Osteocyte (in vitro differentiated cells): ENCODE measurements at regions not wholly inside any gene's neighbourhood (a gene's known extent, or its start where the extent isn't known, plus 50 kb on each side); places are given as distances from the start of the nearest gene placed in this dataset.
A peak's percentile ranks its signal among the peaks of the same experiment; 100 is the strongest.

ENCODE experiments used
- DNase-seq: peaks from one replicate; pipeline ENCODE4 v3.0.0; 2021; ENCODE audit warnings: mixed read lengths; ENCODE audit not compliant: unreplicated experiment; ENCODE audit errors: extremely low spot score
- H3K27ac Mint-ChIP-seq: one replicate; pipeline ENCODE4 v1.8.0; 2021; ENCODE audit warnings: mild to moderate bottlenecking, mixed read lengths; ENCODE audit not compliant: unreplicated experiment
- H3K27me3 Mint-ChIP-seq: one replicate; pipeline ENCODE4 v1.8.0; 2021; ENCODE audit warnings: mixed read lengths; ENCODE audit not compliant: unreplicated experiment
- H3K36me3 Mint-ChIP-seq: one replicate; pipeline ENCODE4 v1.8.0; 2021; ENCODE audit warnings: mixed read lengths; ENCODE audit not compliant: unreplicated experiment
- H3K4me1 Mint-ChIP-seq: one replicate; pipeline ENCODE4 v1.8.0; 2021; ENCODE audit warnings: mixed read lengths; ENCODE audit not compliant: unreplicated experiment
- H3K4me3 Mint-ChIP-seq: one replicate; pipeline ENCODE4 v1.8.0; 2021; ENCODE audit warnings: mild to moderate bottlenecking, moderate library complexity, mixed read lengths; ENCODE audit not compliant: unreplicated experiment
- H3K9me3 Mint-ChIP-seq: one replicate; pipeline ENCODE4 v1.8.0; 2021; ENCODE audit warnings: mixed read lengths; ENCODE audit not compliant: unreplicated experiment
- TF ChIP-seq, protein P1 (sequence below): fragments of 200-600 bp; sonication (generic); IDR thresholded peaks from 2 replicates; pipeline ENCODE4 v1.5.0; 2021; ENCODE audit warnings: antibody characterized with exemption, mild to moderate bottlenecking, moderate library complexity

DNA sequence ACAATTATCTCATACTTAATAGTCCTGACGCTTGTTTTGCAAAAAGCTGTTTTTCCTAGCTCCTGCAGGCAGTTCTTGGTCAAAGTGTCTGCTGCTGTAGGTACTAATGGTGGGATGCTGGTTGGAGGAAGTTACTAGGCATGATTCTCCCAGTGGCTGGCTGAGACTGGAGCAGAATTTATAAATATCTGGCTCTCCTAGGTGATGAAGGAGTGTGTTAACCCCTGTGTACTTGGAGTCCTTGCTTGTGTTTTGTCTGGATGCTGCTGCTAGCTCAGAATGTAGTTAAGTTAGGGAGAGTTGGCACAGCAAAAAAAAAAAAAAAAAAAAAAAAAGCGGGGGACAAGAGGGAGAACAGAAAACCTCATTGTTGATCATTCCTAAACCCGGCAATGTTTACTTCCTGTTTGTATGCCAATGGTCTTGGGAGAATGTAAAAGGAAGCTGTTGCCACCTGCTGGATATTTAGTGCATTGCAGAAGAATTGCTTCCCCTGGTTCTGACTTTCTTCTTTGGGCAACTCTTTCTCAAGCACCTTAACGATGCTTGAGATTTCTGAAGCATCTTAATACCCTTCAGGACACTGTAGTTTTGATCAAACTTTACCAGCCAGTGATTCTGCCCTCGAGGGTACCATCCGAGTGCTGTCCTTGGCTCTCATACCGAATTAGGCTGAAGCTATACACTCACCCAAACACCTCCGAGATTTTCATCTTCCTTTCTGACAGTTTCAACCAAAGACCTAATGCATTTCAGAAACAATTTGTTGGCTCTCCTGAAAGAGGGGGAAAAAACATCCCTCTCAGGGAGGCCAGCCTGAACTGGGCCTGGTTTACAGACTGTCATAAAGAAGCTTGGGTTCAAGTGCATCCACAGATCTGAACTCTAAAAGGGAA, 71.7 kb upstream of the WWC1 start:
- Mint-ChIP-seq H3K9me3 (no peaks in the 10 kb centered on the region), H3K27ac (no peak overlapping the region), H3K36me3 (no peaks in the 10 kb centered on the region), H3K4me1 (peaks cover 3% of the 10 kb centered on the region), H3K4me3 (peak overlapping the region; percentile 38), H3K27me3 (peaks cover 12% of the 10 kb centered on the region)
- no peak for DNase-seq
- TF ChIP-seq, protein P1, sequence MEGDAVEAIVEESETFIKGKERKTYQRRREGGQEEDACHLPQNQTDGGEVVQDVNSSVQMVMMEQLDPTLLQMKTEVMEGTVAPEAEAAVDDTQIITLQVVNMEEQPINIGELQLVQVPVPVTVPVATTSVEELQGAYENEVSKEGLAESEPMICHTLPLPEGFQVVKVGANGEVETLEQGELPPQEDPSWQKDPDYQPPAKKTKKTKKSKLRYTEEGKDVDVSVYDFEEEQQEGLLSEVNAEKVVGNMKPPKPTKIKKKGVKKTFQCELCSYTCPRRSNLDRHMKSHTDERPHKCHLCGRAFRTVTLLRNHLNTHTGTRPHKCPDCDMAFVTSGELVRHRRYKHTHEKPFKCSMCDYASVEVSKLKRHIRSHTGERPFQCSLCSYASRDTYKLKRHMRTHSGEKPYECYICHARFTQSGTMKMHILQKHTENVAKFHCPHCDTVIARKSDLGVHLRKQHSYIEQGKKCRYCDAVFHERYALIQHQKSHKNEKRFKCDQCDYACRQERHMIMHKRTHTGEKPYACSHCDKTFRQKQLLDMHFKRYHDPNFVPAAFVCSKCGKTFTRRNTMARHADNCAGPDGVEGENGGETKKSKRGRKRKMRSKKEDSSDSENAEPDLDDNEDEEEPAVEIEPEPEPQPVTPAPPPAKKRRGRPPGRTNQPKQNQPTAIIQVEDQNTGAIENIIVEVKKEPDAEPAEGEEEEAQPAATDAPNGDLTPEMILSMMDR = peak; percentile 85

DNA sequence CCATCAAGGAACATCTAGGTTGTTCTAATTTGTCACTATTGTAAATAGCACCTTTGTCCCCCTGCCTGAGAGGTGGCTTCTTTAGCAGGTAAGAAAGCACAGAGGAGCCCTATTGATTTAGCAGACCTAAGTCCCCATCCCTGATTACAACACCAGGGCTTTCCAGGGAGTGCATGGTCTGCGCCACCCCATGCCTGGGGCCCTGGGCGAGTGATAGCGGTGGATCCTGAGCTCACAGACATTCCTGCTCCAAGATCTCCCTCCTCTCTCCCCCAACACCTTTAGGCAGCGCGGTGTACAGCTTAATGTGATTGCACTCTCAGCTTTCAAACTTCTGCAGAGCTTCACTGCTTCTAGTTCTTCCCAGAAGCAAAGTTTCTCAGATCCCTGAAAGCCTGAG, 67.4 kb upstream of the WWC1 start:
- Mint-ChIP-seq H3K27me3 (peaks cover 13% of the 10 kb centered on the region), H3K36me3 (no peaks in the 10 kb centered on the region), H3K27ac (no peak overlapping the region), H3K4me3 (no peak overlapping the region), H3K9me3 (no peaks in the 10 kb centered on the region), H3K4me1 (peaks cover 6% of the 10 kb centered on the region)
- TF ChIP-seq, protein P1 = no peak
- no peak for DNase-seq

DNA sequence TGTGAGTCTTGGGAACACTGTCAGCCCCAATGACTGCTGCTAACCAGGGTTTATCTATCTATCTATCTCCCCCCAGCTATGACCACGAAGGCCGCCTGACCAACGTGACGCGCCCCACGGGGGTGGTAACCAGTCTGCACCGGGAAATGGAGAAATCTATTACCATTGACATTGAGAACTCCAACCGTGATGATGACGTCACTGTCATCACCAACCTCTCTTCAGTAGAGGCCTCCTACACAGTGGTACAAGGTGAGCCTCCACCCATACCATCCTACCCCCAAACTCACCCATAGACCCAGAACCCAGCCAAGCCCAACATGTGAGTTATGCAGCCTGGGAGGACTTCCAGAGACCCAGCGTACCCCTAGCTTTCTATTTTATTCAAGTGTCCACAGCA, 65.4 kb upstream of the WWC1 start:
- Mint-ChIP-seq H3K36me3 (no peaks in the 10 kb centered on the region), H3K4me3 (no peak overlapping the region), H3K27me3 (peaks cover 13% of the 10 kb centered on the region), H3K9me3 (no peaks in the 10 kb centered on the region), H3K4me1 (peaks cover 3% of the 10 kb centered on the region), H3K27ac (no peak overlapping the region)
- TF ChIP-seq, protein P1 = no peak
- no peak for DNase-seq

DNA sequence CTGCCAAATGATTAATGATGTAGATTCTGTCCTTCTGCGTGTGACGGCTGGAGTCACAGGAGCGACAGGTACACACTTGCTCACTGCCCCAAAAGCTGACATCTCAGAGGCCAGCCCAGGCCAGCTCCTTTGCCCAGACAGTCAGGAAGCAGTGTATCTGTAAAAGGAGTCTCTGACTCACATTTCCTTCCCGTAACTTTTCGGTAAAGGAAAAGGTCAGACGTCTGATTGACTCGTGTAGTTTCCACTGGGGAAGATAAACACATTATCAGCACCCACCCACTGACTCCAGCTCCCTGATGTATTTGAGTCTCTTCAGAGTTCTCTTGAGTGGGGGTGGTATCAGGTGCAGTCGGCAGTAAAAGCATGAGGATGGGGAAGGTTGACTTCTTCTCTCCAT, 64.4 kb upstream of the WWC1 start:
- no peak for DNase-seq
- Mint-ChIP-seq H3K9me3 (no peaks in the 10 kb centered on the region), H3K36me3 (no peaks in the 10 kb centered on the region), H3K27me3 (peaks cover 12% of the 10 kb centered on the region), H3K27ac (no peak overlapping the region), H3K4me1 (peaks cover 3% of the 10 kb centered on the region), H3K4me3 (no peak overlapping the region)
- TF ChIP-seq, protein P1 = no peak

DNA sequence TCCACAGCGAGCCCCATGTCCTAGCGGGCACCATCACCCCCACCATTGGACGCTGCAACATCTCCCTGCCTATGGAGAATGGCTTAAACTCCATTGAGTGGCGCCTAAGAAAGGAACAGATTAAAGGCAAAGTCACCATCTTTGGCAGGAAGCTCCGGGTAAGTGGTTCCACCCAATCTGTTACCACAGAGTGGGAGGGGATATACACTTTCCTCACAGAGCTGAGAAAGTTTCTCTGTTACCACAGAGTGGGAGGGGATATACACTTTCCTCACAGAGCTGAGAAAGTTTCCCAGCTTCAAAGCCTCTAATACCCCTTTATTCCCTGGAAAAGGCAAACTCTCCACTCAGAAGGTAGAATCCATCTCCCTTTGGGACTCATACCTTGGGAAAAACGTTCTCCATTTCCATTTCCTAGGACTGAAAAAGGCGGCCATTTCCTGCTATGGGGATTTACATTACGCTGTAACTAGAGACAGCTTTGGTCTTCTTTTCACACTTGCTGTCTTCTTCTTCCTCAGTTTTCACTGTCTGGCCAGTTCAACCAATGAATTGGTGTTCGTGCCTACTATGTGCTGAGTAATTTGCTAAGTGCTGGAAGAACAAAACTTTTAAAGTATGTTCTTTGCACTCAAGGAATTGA, 63.4 kb upstream of the WWC1 start:
- H3K4me3 Mint-ChIP-seq = no peak overlapping the region
- H3K9me3 Mint-ChIP-seq = no peaks in the 10 kb centered on the region
- TF ChIP-seq, protein P1 = no peak
- no peaks in the 10 kb centered on the region for H3K36me3 Mint-ChIP-seq
- DNase-seq = no peak
- peaks cover 3% of the 10 kb centered on the region for H3K27me3 Mint-ChIP-seq
- no peak overlapping the region for H3K27ac Mint-ChIP-seq
- peaks cover 3% of the 10 kb centered on the region for H3K4me1 Mint-ChIP-seq
